ENCODE measurements at regions not wholly inside any gene's neighbourhood (a gene's known extent, or its start where the extent isn't known, plus 50 kb on each side); places are given as distances from the start of the nearest gene placed in this dataset.
"Not testable (repeated sequence)": the region's sequence is repeated elsewhere in the genome, so short reads cannot be mapped to it uniquely, and the experiment has no call there.

DNA sequence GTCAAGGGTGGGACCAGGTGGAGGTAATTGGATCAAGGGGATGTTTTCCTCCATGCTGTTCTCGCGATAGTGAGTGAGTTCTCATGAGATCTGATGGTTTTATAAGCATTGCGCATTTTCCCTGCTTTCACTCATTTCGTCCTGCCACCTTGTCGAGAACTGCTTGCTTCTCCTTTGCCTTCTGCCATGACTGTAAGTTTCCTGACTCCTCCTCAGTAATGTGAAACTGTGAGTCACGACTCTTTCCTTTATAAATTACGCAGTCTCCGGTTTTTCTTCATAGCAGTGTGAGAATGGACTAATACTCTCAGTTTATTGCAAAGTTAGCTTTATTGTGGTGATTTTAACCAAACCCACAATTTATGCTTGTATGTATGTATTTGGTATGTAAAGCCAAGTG lies 878.5 kb upstream of the ANO3 start:
- no peak overlapping the region for H3K4me3 ChIP-seq
- no peak overlapping the region for H3K27ac ChIP-seq
- WGBS, 3 donors: 89 to 90% (median 89%) methylated on average over 8 of the region's 8 CpGs
- ATAC-seq: no peak
- H3K9me3 ChIP-seq: no peaks in the 10 kb centered on the region
- DNase-seq: no peak
- intact Hi-C loops (cut with DNase I): no loop called here
- H3K4me1 ChIP-seq: no peaks in the 10 kb centered on the region
- H3K36me3 ChIP-seq (ENCODE audit: insufficient read depth in 1 of 2, low read depth in 1 of 2): no peaks in the 10 kb centered on the region
- H3K27me3 ChIP-seq (ENCODE audit: insufficient read depth in 3 of 3, low read length in 2 of 3): no peaks in the 10 kb centered on the region
- TF ChIP-seq, protein P1, sequence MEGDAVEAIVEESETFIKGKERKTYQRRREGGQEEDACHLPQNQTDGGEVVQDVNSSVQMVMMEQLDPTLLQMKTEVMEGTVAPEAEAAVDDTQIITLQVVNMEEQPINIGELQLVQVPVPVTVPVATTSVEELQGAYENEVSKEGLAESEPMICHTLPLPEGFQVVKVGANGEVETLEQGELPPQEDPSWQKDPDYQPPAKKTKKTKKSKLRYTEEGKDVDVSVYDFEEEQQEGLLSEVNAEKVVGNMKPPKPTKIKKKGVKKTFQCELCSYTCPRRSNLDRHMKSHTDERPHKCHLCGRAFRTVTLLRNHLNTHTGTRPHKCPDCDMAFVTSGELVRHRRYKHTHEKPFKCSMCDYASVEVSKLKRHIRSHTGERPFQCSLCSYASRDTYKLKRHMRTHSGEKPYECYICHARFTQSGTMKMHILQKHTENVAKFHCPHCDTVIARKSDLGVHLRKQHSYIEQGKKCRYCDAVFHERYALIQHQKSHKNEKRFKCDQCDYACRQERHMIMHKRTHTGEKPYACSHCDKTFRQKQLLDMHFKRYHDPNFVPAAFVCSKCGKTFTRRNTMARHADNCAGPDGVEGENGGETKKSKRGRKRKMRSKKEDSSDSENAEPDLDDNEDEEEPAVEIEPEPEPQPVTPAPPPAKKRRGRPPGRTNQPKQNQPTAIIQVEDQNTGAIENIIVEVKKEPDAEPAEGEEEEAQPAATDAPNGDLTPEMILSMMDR (IDR thresholded peaks at IDR 0.05): no peak

DNA sequence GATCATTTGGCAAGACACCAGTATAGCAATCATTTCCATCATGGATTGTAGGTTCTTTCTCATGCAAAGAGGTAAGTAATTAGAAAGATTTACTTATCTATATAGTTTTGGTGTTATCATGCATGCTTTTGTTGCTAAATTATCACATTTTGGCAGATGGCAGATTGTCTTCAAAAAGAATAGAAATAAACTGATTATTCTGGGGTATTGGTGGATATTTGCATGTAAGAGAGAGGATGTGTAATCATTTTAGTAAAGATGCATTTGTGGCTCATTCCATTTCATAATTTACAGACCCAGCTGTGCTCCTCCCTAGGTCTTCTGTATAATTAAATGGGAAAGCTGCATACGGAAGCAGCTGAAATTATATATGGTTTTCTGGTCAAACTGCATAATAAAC lies 875.7 kb upstream of the ANO3 start:
- ATAC-seq (no peak), DNase-seq (no peak)
- Histone ChIP-seq H3K4me1 (no peaks in the 10 kb centered on the region), H3K27ac (no peak overlapping the region), H3K27me3 (ENCODE audit: insufficient read depth in 3 of 3, low read length in 2 of 3) (no peaks in the 10 kb centered on the region), H3K36me3 (ENCODE audit: insufficient read depth in 1 of 2, low read depth in 1 of 2) (no peaks in the 10 kb centered on the region), H3K4me3 (no peak overlapping the region), H3K9me3 (no peaks in the 10 kb centered on the region)
- WGBS, 3 donors: 59 to 76% (median 68%) methylated on average over 1 of the region's 1 CpG
- intact Hi-C loops (cut with DNase I): no loop called here
- TF ChIP-seq, protein P1 (IDR thresholded peaks at IDR 0.05): no peak

- ATAC-seq: no peak
- no peaks in the 10 kb centered on the region for H3K27me3 ChIP-seq (ENCODE audit: insufficient read depth in 3 of 3, low read length in 2 of 3)
- no peaks in the 10 kb centered on the region for H3K36me3 ChIP-seq (ENCODE audit: insufficient read depth in 1 of 2, low read depth in 1 of 2)
- no peak overlapping the region for H3K4me3 ChIP-seq
- H3K27ac ChIP-seq: no peak overlapping the region
- intact Hi-C loops (cut with DNase I): no loop called here
- H3K4me1 ChIP-seq: no peaks in the 10 kb centered on the region
- 61 to 69% (median 65%) methylated on average over 5 of the region's 5 CpGs for WGBS, 3 donors
- TF ChIP-seq, protein P1 (IDR thresholded peaks at IDR 0.05): no peak
- H3K9me3 ChIP-seq: no peaks in the 10 kb centered on the region
- DNase-seq: no peak
Observed at GRCh38 chr11:25483915-25484635, 847.9 kb upstream of the ANO3 start.

DNA sequence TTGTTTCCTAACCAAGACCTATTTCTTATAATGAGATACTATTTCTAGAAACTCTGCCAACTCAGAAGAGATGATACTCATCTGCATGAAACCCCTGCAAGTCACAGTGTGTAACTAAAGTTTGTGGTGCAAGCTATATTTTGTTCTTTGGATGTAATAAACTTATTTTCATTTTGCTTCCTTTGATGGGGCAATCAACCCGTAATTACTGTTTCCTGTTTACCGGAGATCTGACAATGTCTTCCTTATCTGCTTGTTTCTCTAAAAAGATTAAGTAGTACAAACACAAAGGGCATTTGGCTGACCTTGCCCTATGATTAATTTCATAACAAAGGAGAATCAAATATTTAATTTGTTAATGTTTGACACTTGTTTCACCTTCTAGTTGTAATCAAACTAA lies 846.6 kb upstream of the ANO3 start:
- DNase-seq: no peak
- H3K36me3 ChIP-seq (ENCODE audit: insufficient read depth in 1 of 2, low read depth in 1 of 2): no peaks in the 10 kb centered on the region
- H3K4me1 ChIP-seq: no peaks in the 10 kb centered on the region
- intact Hi-C loops (cut with DNase I): no loop called here
- no peak for ATAC-seq
- no peak overlapping the region for H3K4me3 ChIP-seq
- no peaks in the 10 kb centered on the region for H3K27me3 ChIP-seq (ENCODE audit: insufficient read depth in 3 of 3, low read length in 2 of 3)
- no peaks in the 10 kb centered on the region for H3K9me3 ChIP-seq
- TF ChIP-seq, protein P1 (IDR thresholded peaks at IDR 0.05): no peak
- 30 to 32% (median 31%) methylated on average over 2 of the region's 2 CpGs for WGBS, 3 donors
- no peak overlapping the region for H3K27ac ChIP-seq

DNA sequence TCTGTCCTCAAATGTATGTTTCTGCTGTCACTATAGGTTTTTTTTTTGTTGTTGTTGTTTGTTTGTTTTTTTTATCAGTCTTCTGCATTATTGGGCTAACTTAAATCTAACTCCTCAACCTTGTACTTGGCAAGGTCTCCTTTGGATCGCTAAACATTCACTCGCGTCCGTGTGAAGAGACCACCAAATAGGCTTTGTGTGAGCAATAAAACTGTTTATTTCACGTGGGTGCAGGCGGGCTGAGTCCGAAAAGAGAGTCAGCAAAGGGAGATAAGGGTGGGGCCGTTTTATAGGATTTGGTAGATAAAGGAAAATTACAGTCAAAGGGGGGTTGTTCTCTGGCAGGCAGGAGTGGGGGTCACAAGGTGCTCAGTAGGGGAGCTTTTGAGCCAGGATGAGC lies 845.6 kb upstream of the ANO3 start:
- H3K36me3 ChIP-seq (ENCODE audit: insufficient read depth in 1 of 2, low read depth in 1 of 2); ATAC-seq; intact Hi-C loops (cut with DNase I); H3K9me3 ChIP-seq; DNase-seq; H3K4me3 ChIP-seq; H3K27me3 ChIP-seq (ENCODE audit: insufficient read depth in 3 of 3, low read length in 2 of 3); H3K4me1 ChIP-seq; H3K27ac ChIP-seq: not testable (repeated sequence)
- 77 to 82% (median 80%) methylated on average over 8 of the region's 8 CpGs for WGBS, 3 donors

DNA sequence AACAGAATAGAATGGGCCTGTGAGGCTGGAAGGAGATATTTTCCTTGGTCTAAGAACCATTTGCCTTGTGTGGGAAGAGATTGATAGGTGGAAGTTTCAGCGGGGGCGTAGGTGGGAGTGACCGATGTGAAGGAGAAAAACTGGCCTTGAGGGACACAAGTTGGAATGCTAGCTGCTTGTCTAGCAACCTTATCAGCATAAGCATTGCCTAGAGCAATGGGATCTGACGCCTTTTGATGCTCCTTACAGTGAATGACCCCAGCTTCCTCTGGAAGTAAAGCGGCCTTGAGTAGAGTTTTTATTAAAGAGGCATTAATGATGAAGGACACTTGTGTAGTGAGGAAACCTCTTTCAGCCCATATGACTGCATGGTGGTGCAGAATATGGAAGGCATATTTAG lies 843.8 kb upstream of the ANO3 start:
- H3K27ac ChIP-seq; H3K4me1 ChIP-seq; H3K27me3 ChIP-seq (ENCODE audit: insufficient read depth in 3 of 3, low read length in 2 of 3); ATAC-seq; intact Hi-C loops (cut with DNase I); H3K36me3 ChIP-seq (ENCODE audit: insufficient read depth in 1 of 2, low read depth in 1 of 2); DNase-seq; H3K4me3 ChIP-seq; H3K9me3 ChIP-seq: not testable (repeated sequence)
- 72 to 91% (median 83%) methylated on average over 4 to 5 of the region's 5 CpGs for WGBS, 3 donors

- H3K27ac ChIP-seq; H3K4me1 ChIP-seq; ATAC-seq; H3K36me3 ChIP-seq (ENCODE audit: insufficient read depth in 1 of 2, low read depth in 1 of 2); DNase-seq; intact Hi-C loops (cut with DNase I); H3K27me3 ChIP-seq (ENCODE audit: insufficient read depth in 3 of 3, low read length in 2 of 3); H3K9me3 ChIP-seq; H3K4me3 ChIP-seq: not testable (repeated sequence)
- WGBS, 3 donors: 61 to 72% (median 70%) methylated on average over 7 of the region's 7 CpGs
Observed at GRCh38 chr11:25501426-25501825, 830.5 kb upstream of the ANO3 start.
